ENCODE measurements at regions not wholly inside any gene's neighbourhood (a gene's known extent, or its start where the extent isn't known, plus 50 kb on each side); places are given as distances from the start of the nearest gene placed in this dataset.

DNA sequence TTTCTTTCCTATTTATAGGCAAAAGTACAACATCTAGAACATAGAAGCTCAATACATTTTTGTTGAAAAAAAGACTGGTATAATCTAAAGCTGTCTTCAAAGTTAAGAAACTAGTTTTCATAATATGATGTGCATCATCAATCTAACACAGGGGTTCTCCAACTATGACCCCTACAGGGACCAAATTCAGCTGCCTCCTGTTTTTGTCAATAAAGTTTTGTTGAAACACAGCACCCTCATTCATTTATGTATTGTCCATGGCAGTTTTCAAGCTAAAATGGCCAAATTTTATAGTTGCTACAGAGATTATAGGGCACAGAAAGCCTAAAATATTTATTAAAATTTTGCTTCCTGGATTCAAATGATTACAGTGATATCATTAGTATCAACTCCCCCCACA lies 452.9 kb downstream of the CCER1 start:
- no peaks in the 10 kb centered on the region for H3K36me3 ChIP-seq
- H3K4me1 ChIP-seq = no peaks in the 10 kb centered on the region
- H3K9me3 ChIP-seq = no peaks in the 10 kb centered on the region
- intact Hi-C loops (cut with DNase I; ENCODE audit: low total_unique reads) = no loop called here
- H3K27me3 ChIP-seq = no peaks in the 10 kb centered on the region
- no peak for DNase-seq (ENCODE audit: low spot score in 2 of 2)
- no peak overlapping the region for H3K27ac ChIP-seq
- H3K4me3 ChIP-seq = no peak overlapping the region
- TF ChIP-seq, protein P1, sequence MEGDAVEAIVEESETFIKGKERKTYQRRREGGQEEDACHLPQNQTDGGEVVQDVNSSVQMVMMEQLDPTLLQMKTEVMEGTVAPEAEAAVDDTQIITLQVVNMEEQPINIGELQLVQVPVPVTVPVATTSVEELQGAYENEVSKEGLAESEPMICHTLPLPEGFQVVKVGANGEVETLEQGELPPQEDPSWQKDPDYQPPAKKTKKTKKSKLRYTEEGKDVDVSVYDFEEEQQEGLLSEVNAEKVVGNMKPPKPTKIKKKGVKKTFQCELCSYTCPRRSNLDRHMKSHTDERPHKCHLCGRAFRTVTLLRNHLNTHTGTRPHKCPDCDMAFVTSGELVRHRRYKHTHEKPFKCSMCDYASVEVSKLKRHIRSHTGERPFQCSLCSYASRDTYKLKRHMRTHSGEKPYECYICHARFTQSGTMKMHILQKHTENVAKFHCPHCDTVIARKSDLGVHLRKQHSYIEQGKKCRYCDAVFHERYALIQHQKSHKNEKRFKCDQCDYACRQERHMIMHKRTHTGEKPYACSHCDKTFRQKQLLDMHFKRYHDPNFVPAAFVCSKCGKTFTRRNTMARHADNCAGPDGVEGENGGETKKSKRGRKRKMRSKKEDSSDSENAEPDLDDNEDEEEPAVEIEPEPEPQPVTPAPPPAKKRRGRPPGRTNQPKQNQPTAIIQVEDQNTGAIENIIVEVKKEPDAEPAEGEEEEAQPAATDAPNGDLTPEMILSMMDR (IDR thresholded peaks at IDR 0.05) = no peak
- TF ChIP-seq POLR2A (IDR thresholded peaks at IDR 0.05) (no peak), POLR2AphosphoS5 (IDR thresholded peaks at IDR 0.05) (no peak)

DNA sequence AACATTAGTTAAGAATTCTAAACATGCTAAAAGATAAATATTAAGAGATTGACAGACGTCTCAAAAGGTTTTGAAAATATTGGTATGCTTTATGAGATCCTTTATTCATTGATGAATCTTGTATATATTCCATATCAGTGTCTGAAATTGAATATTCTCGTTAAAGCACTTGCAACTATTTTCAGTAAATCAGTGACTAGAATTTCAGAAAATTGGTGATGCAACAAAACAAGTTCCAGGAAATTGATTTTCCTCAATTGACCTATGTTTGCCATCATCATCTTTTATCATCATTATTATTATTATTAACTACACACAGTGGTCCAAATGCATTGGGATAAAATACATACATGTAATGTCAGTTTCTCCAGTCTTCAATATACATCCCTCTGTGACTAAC lies 453.6 kb downstream of the CCER1 start:
- intact Hi-C loops (cut with DNase I; ENCODE audit: low total_unique reads) = no loop called here
- Histone ChIP-seq H3K9me3 (no peaks in the 10 kb centered on the region), H3K27ac (no peak overlapping the region), H3K4me3 (no peak overlapping the region), H3K27me3 (no peaks in the 10 kb centered on the region), H3K36me3 (no peaks in the 10 kb centered on the region), H3K4me1 (no peaks in the 10 kb centered on the region)
- TF ChIP-seq POLR2AphosphoS5 (IDR thresholded peaks at IDR 0.05) (no peak), POLR2A (IDR thresholded peaks at IDR 0.05) (no peak)
- TF ChIP-seq, protein P1 (IDR thresholded peaks at IDR 0.05) = no peak
- no peak for DNase-seq (ENCODE audit: low spot score in 2 of 2)

DNA sequence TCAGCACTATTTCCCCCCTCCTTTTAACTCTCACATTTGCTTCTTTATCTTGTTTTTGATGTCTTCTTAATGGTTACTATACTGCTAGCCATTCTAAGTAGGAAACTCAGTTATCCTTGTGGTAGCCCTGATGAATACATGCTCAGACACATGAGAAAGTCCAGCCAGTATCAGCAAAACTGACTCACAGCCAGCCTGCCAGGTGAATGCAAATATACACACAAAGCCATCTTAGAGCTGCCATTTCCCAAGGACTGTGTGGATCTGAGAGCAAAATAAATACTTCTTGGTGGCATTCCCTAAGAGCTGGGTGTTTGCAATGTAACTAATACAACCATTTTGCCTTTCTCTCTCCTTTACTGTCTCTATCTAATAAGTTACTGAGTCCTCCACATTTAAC lies 455.2 kb downstream of the CCER1 start:
- Histone ChIP-seq H3K4me1 (no peaks in the 10 kb centered on the region), H3K27me3 (no peaks in the 10 kb centered on the region), H3K4me3 (no peak overlapping the region), H3K9me3 (no peaks in the 10 kb centered on the region), H3K36me3 (no peaks in the 10 kb centered on the region), H3K27ac (no peak overlapping the region)
- DNase-seq (ENCODE audit: low spot score in 2 of 2) = no peak
- TF ChIP-seq POLR2A (IDR thresholded peaks at IDR 0.05) (no peak), POLR2AphosphoS5 (IDR thresholded peaks at IDR 0.05) (no peak)
- TF ChIP-seq, protein P1 (IDR thresholded peaks at IDR 0.05) = no peak
- intact Hi-C loops (cut with DNase I; ENCODE audit: low total_unique reads) = no loop called here

DNA sequence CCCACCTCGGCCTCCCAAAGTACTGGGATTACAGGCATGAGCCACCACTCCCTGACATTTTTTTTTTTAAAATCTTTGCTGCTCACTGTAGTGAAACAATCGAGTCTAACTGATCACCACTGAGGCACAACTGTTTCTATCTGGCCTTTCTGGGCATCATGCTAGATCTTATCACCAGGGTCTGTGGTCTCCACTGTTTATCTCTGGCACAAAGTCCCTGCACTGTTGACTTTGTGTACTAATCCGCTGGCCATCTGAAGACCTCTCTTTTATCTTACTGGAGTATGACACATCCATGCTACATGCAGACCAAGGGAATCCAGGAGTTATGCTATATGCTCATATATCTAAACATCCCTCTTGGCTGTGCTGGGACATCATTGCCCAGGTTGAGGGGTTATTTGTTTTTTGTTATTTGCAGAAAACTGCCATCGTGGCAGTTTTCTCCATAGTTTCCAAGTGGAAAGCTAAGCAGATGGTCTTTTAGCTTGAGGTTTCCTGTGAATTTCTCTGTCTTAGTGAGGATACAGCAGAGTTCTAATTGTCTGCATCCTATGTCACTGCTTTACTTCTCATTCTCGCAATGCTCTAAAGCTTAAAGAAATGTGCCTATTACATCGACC lies 456.9 kb downstream of the CCER1 start:
- no peak for DNase-seq (ENCODE audit: low spot score in 2 of 2)
- no peak overlapping the region for H3K27ac ChIP-seq
- H3K27me3 ChIP-seq = no peaks in the 10 kb centered on the region
- no peaks in the 10 kb centered on the region for H3K9me3 ChIP-seq
- TF ChIP-seq POLR2A (IDR thresholded peaks at IDR 0.05) = no peak
- TF ChIP-seq, protein P1 (IDR thresholded peaks at IDR 0.05) = no peak
- H3K36me3 ChIP-seq = no peaks in the 10 kb centered on the region
- no peaks in the 10 kb centered on the region for H3K4me1 ChIP-seq
- H3K4me3 ChIP-seq = no peak overlapping the region
- intact Hi-C loops (cut with DNase I; ENCODE audit: low total_unique reads) = no loop called here

DNA sequence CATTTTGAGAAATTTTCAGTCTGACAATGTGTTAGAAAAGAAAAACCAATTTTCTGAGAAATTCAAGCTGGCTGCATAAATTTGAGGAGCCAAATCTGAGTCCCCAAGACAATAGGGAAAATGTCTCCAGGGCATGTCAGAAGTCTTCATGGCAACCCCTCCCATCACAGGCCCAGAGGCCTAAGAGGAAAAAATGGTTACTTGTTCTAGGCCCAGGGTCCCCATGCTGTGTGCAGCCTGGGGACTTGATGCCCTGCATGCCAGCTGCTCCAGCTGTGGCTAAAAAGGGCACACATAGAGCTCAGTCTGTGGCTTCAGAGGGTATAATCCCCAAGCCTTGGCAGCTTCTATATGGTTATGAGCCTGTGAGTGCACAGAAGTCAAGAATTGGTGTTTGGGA lies 464.6 kb downstream of the CCER1 start:
- intact Hi-C loops (cut with DNase I; ENCODE audit: low total_unique reads) = no loop called here
- no peak for DNase-seq (ENCODE audit: low spot score in 2 of 2)
- H3K9me3 ChIP-seq = peaks cover 8 to 14% of the 10 kb centered on the region in 2 donors

More for the DNA sequence above, 464.6 kb downstream of the CCER1 start:
- Histone ChIP-seq H3K27me3 (no peaks in the 10 kb centered on the region), H3K27ac (no peak overlapping the region), H3K36me3 (no peaks in the 10 kb centered on the region), H3K4me1 (no peaks in the 10 kb centered on the region), H3K4me3 (no peak overlapping the region)
- TF ChIP-seq, protein P1 (IDR thresholded peaks at IDR 0.05) = no peak
- TF ChIP-seq POLR2AphosphoS5 (IDR thresholded peaks at IDR 0.05) = no peak
- TF ChIP-seq POLR2A (IDR thresholded peaks at IDR 0.05) = no peak
